ENCODE measurements at regions not wholly inside any gene's neighbourhood (a gene's known extent, or its start where the extent isn't known, plus 50 kb on each side); places are given as distances from the start of the nearest gene placed in this dataset.

GRCh38 chr10:71136036-71136721 lies 76.2 kb upstream of the UNC5B start:
- no peak for TF ChIP-seq REST (IDR thresholded peaks at IDR 0.05; ENCODE audit: insufficient read depth in 1 of 2, low read depth in 2 of 2, low read length in 2 of 2)
- no peak for TF ChIP-seq FOXP2 (optimal IDR thresholded peaks at IDR 0.05; ENCODE audit: borderline replicate concordance, extremely low read depth, extremely low read length, insufficient read depth)

DNA sequence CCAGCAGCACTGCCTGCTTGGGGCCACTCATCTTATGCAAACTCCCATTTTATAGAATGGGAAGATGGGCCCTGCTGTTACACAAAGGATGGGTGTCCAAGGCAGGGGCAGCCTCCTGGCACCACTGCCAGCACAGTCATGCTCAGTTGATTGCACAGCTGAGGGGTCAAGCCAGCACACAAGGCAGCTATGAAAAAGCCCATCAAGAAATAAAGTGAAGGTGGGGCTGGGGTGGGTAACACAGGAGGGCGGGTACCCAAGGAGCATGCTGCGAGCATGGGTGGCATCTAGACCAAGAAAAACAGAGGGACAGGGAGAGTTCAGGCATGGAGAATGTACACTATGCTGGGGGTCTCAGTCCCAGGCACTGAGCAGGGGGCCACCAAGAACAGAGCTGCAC lies 74.7 kb upstream of the UNC5B start:
- TF ChIP-seq REST (IDR thresholded peaks at IDR 0.05; ENCODE audit: insufficient read depth in 1 of 2, low read depth in 2 of 2, low read length in 2 of 2) (no peak), POLR2AphosphoS5 (IDR thresholded peaks at IDR 0.05; ENCODE audit: low read depth, low read length) (no peak), TAF1 (IDR thresholded peaks at IDR 0.05; ENCODE audit: borderline replicate concordance, insufficient read depth, low read length) (no peak), SIN3A (IDR thresholded peaks at IDR 0.05; ENCODE audit: borderline replicate concordance, insufficient read depth, low read length) (no peak), FOXP2 (optimal IDR thresholded peaks at IDR 0.05; ENCODE audit: borderline replicate concordance, extremely low read depth, extremely low read length, insufficient read depth) (no peak)

DNA sequence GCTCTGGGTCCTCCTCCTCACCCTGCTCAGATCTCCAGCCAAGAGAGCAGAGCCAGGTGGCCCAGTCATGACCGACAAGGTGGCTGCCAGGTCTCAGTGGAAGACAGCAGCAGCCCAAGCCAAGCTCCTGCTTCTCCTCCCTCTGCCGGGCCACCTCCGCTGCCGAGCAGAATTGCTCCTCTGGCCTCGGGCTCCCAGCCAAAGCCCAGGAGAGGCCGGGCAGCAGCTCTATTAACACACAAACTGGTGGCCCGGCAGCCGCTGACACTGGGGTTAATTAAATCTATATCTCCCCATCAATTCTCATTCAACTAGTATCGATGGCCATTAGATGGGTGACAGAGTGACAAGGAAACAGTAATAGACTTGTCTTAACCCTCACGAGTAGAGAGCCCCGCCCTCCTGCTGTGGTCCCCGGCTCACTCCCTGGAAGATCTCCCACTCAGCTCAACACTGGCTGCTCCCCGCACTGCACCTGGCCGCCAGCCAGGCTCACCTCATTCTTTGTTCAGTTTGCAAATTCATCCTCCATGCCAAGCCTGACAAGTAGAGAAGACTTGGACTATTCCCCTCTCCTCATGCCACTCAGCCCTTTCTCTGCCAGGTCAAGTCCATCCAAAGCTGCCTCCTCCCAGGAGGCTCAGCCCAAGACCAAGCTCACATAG lies 74.1 kb upstream of the UNC5B start:
- TF ChIP-seq TAF1 (IDR thresholded peaks at IDR 0.05; ENCODE audit: borderline replicate concordance, insufficient read depth, low read length) (no peak), POLR2AphosphoS5 (IDR thresholded peaks at IDR 0.05; ENCODE audit: low read depth, low read length) (no peak), REST (IDR thresholded peaks at IDR 0.05; ENCODE audit: insufficient read depth in 1 of 2, low read depth in 2 of 2, low read length in 2 of 2) (no peak), FOXP2 (optimal IDR thresholded peaks at IDR 0.05; ENCODE audit: borderline replicate concordance, extremely low read depth, extremely low read length, insufficient read depth) (no peak), SIN3A (IDR thresholded peaks at IDR 0.05; ENCODE audit: borderline replicate concordance, insufficient read depth, low read length) (no peak)

- TF ChIP-seq SIN3A (IDR thresholded peaks at IDR 0.05; ENCODE audit: borderline replicate concordance, insufficient read depth, low read length) (no peak), POLR2AphosphoS5 (IDR thresholded peaks at IDR 0.05; ENCODE audit: low read depth, low read length) (no peak), FOXP2 (optimal IDR thresholded peaks at IDR 0.05; ENCODE audit: borderline replicate concordance, extremely low read depth, extremely low read length, insufficient read depth) (no peak), TAF1 (IDR thresholded peaks at IDR 0.05; ENCODE audit: borderline replicate concordance, insufficient read depth, low read length) (no peak), REST (IDR thresholded peaks at IDR 0.05; ENCODE audit: insufficient read depth in 1 of 2, low read depth in 2 of 2, low read length in 2 of 2) (no peak)
Observed at GRCh38 chr10:71141528-71141927, 70.8 kb upstream of the UNC5B start.

All from PFSK-1 (cell line).